Sigmoid colon (tissue), 3 donors: ENCODE measurements at regions not wholly inside any gene's neighbourhood (a gene's known extent, or its start where the extent isn't known, plus 50 kb on each side); places are given as distances from the start of the nearest gene placed in this dataset.
"Not testable (repeated sequence)": the region's sequence is repeated elsewhere in the genome, so short reads cannot be mapped to it uniquely, and the experiment has no call there.

Experiments used
- POLR2A ChIP-seq, 2 donors: fragments of 450-650 bp; IDR thresholded peaks; one replicate each; pipeline ENCODE4 v1.6.1; 2016; ENCODE audit warnings: antibody characterized with exemption in 2 of 2, mild to moderate bottlenecking in 2 of 2, moderate library complexity in 2 of 2
- TF ChIP-seq, protein P1 (sequence below), 4 experiments: fragments of 450-650 bp in 3 of 4; fragments of 200-600 bp in 1 of 4; IDR thresholded peaks; one replicate each; pipeline ENCODE4 v1.5.1; 2016 to 2019; ENCODE audit warnings: antibody characterized with exemption in 4 of 4, mild to moderate bottlenecking in 3 of 4, moderate library complexity in 2 of 4

DNA sequence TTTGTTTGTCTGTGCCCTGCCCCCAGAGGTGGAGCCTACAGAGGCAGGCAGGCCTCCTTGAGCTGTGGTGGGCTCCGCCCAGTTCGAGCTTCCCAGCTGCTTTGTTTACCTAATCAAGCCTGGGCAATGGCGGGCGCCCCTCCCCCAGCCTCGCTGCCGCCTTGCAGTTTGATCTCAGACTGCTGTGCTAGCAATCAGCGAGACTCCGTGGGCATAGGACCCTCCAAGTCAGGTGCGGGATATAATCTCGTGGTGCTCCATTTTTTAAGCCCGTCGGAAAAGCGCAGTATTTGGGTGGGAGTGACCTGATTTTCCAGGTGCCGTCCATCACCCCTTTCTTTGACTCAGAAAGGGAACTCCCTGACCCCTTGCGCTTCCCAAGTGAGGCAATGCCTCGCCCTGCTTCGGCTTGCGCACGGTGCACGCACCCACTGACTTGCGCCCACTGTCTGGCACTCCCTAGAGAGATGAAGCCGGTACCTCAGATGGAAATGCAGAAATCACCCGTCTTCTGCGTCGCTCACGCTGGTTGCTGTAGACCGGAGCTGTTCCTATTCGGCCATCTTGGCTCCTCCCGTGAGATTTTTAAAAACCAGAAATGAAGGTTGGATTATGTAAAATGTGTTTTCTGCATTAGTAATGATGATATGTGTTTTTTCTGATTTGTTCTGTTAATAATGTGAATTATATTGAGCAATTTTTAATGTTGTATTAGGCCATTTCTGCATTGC, 59.7 kb downstream of the CYTL1 start:
- not testable (repeated sequence) for TF ChIP-seq POLR2A (IDR thresholded peaks at IDR 0.05)
- TF ChIP-seq, protein P1, sequence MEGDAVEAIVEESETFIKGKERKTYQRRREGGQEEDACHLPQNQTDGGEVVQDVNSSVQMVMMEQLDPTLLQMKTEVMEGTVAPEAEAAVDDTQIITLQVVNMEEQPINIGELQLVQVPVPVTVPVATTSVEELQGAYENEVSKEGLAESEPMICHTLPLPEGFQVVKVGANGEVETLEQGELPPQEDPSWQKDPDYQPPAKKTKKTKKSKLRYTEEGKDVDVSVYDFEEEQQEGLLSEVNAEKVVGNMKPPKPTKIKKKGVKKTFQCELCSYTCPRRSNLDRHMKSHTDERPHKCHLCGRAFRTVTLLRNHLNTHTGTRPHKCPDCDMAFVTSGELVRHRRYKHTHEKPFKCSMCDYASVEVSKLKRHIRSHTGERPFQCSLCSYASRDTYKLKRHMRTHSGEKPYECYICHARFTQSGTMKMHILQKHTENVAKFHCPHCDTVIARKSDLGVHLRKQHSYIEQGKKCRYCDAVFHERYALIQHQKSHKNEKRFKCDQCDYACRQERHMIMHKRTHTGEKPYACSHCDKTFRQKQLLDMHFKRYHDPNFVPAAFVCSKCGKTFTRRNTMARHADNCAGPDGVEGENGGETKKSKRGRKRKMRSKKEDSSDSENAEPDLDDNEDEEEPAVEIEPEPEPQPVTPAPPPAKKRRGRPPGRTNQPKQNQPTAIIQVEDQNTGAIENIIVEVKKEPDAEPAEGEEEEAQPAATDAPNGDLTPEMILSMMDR (IDR thresholded peaks at IDR 0.05), result not testable (repeated sequence)
